ENCODE measurements at regions not wholly inside any gene's neighbourhood (a gene's known extent, or its start where the extent isn't known, plus 50 kb on each side); places are given as distances from the start of the nearest gene placed in this dataset.
"Not testable (repeated sequence)": the region's sequence is repeated elsewhere in the genome, so short reads cannot be mapped to it uniquely, and the experiment has no call there.

- Mint-ChIP-seq H3K4me1 (peaks cover 6% of the 10 kb centered on the region), H3K36me3 (peaks cover 3% of the 10 kb centered on the region), H3K9me3 (peaks cover 4% of the 10 kb centered on the region), H3K27me3 (peaks cover 74% of the 10 kb centered on the region), H3K27ac (no peak overlapping the region), H3K4me3 (no peak overlapping the region)
- no peak for DNase-seq
Measured at GRCh38 chr1:217140041-217140901, 417.0 kb upstream of the ESRRG start.

- no peak overlapping the region for H3K27ac Mint-ChIP-seq
- peaks cover 8% of the 10 kb centered on the region for H3K4me1 Mint-ChIP-seq
- peaks cover 80% of the 10 kb centered on the region for H3K27me3 Mint-ChIP-seq
- peaks cover 3% of the 10 kb centered on the region for H3K36me3 Mint-ChIP-seq
- H3K4me3 Mint-ChIP-seq, result no peak overlapping the region
- H3K9me3 Mint-ChIP-seq, result peaks cover 2% of the 10 kb centered on the region
- DNase-seq, result no peak
Measured at GRCh38 chr1:217139513-217139912, 416.3 kb upstream of the ESRRG start.

GRCh38 chr1:217138799-217139466, 415.7 kb upstream of the ESRRG start:
- Mint-ChIP-seq H3K36me3 (peaks cover 3% of the 10 kb centered on the region), H3K27me3 (peaks cover 82% of the 10 kb centered on the region), H3K4me3 (no peak overlapping the region), H3K27ac (no peak overlapping the region), H3K4me1 (peaks cover 8% of the 10 kb centered on the region), H3K9me3 (peaks cover 2% of the 10 kb centered on the region)
- no peak for DNase-seq

- H3K27me3 Mint-ChIP-seq, result peaks cover 88% of the 10 kb centered on the region
- peaks cover 8% of the 10 kb centered on the region for H3K4me1 Mint-ChIP-seq
- H3K36me3 Mint-ChIP-seq, result peaks cover 3% of the 10 kb centered on the region
- no peak overlapping the region for H3K27ac Mint-ChIP-seq
- no peak for DNase-seq
- H3K9me3 Mint-ChIP-seq, result peaks cover 4% of the 10 kb centered on the region
- no peak overlapping the region for H3K4me3 Mint-ChIP-seq
Measured at GRCh38 chr1:217138173-217138765, 415.0 kb upstream of the ESRRG start.

- Mint-ChIP-seq H3K4me1 (peaks cover 8% of the 10 kb centered on the region), H3K27ac (no peak overlapping the region), H3K4me3 (no peak overlapping the region), H3K36me3 (peaks cover 3% of the 10 kb centered on the region), H3K9me3 (peaks cover 5% of the 10 kb centered on the region), H3K27me3 (peaks cover 94% of the 10 kb centered on the region)
- DNase-seq, result no peak
Measured at GRCh38 chr1:217137210-217137881, 414.1 kb upstream of the ESRRG start.

GRCh38 chr1:217136895-217137205, 413.6 kb upstream of the ESRRG start:
- Mint-ChIP-seq H3K4me1 (peaks cover 8% of the 10 kb centered on the region), H3K4me3 (no peak overlapping the region), H3K27me3 (peaks cover 97% of the 10 kb centered on the region), H3K27ac (no peak overlapping the region), H3K36me3 (peaks cover 3% of the 10 kb centered on the region), H3K9me3 (peaks cover 5% of the 10 kb centered on the region)
- DNase-seq, result no peak

GRCh38 chr1:217135987-217136894, 413.0 kb upstream of the ESRRG start:
- peaks cover 95% of the 10 kb centered on the region for H3K27me3 Mint-ChIP-seq
- DNase-seq, result no peak
- H3K4me3 Mint-ChIP-seq, result no peak overlapping the region
- peaks cover 5% of the 10 kb centered on the region for H3K9me3 Mint-ChIP-seq
- H3K36me3 Mint-ChIP-seq, result peaks cover 3% of the 10 kb centered on the region
- no peak overlapping the region for H3K27ac Mint-ChIP-seq
- H3K4me1 Mint-ChIP-seq, result peaks cover 8% of the 10 kb centered on the region

- peaks cover 8% of the 10 kb centered on the region for H3K4me1 Mint-ChIP-seq
- H3K27me3 Mint-ChIP-seq, result peaks cover 88% of the 10 kb centered on the region
- H3K4me3 Mint-ChIP-seq, result peak overlapping the region; percentile 4
- H3K36me3 Mint-ChIP-seq, result peaks cover 3% of the 10 kb centered on the region
- peaks cover 5% of the 10 kb centered on the region for H3K9me3 Mint-ChIP-seq
- H3K27ac Mint-ChIP-seq, result no peak overlapping the region
- no peak for DNase-seq
Measured at GRCh38 chr1:217135569-217135915, 412.3 kb upstream of the ESRRG start.

- Mint-ChIP-seq H3K9me3 (peaks cover 5% of the 10 kb centered on the region), H3K4me3 (no peak overlapping the region), H3K27ac (no peak overlapping the region)
Measured at GRCh38 chr1:217134857-217135568, 411.8 kb upstream of the ESRRG start.

GRCh38 chr1:217133958-217134856, 411.0 kb upstream of the ESRRG start:
- Mint-ChIP-seq H3K36me3 (peaks cover 3% of the 10 kb centered on the region), H3K27me3 (peaks cover 77% of the 10 kb centered on the region), H3K4me1 (peaks cover 8% of the 10 kb centered on the region), H3K9me3 (peaks cover 5% of the 10 kb centered on the region), H3K27ac (no peak overlapping the region), H3K4me3 (no peak overlapping the region)
- DNase-seq, result no peak

More at GRCh38 chr1:217134857-217135568, 411.8 kb upstream of the ESRRG start:
- Mint-ChIP-seq H3K36me3 (peaks cover 3% of the 10 kb centered on the region), H3K4me1 (peaks cover 8% of the 10 kb centered on the region), H3K27me3 (peaks cover 83% of the 10 kb centered on the region)
- DNase-seq, result no peak

- no peaks in the 10 kb centered on the region for H3K36me3 Mint-ChIP-seq
- no peak overlapping the region for H3K4me3 Mint-ChIP-seq
- H3K4me1 Mint-ChIP-seq, result peaks cover 7% of the 10 kb centered on the region
- peaks cover 5% of the 10 kb centered on the region for H3K9me3 Mint-ChIP-seq
- no peak for DNase-seq
- peaks cover 65% of the 10 kb centered on the region for H3K27me3 Mint-ChIP-seq
- no peak overlapping the region for H3K27ac Mint-ChIP-seq
Measured at GRCh38 chr1:217133092-217133491, 409.9 kb upstream of the ESRRG start.

- not testable (repeated sequence) for H3K27ac Mint-ChIP-seq, H3K36me3 Mint-ChIP-seq, H3K9me3 Mint-ChIP-seq, DNase-seq, H3K4me3 Mint-ChIP-seq, H3K4me1 Mint-ChIP-seq, H3K27me3 Mint-ChIP-seq
Measured at GRCh38 chr1:217123340-217123739, 400.1 kb upstream of the ESRRG start.

GRCh38 chr1:217117973-217118465, 394.8 kb upstream of the ESRRG start:
- H3K27me3 Mint-ChIP-seq, result peaks cover 5% of the 10 kb centered on the region
- no peaks in the 10 kb centered on the region for H3K36me3 Mint-ChIP-seq
- H3K27ac Mint-ChIP-seq, result no peak overlapping the region
- H3K4me3 Mint-ChIP-seq, result no peak overlapping the region
- DNase-seq, result no peak
- H3K4me1 Mint-ChIP-seq, result no peaks in the 10 kb centered on the region
- peaks cover 6% of the 10 kb centered on the region for H3K9me3 Mint-ChIP-seq
